HEK293T (cell line): ENCODE measurements at regions not wholly inside any gene's neighbourhood (a gene's known extent, or its start where the extent isn't known, plus 50 kb on each side); places are given as distances from the start of the nearest gene placed in this dataset.

Experiments
- ARNT ChIP-seq: fragments of 450-650 bp; IDR thresholded peaks from 2 replicates; pipeline ENCODE4 v1.6.1; 2017; ENCODE audit warnings: mild to moderate bottlenecking
- BHLHE40 ChIP-seq: fragments of 450-650 bp; IDR thresholded peaks from 2 replicates; pipeline ENCODE4 v1.6.1; 2016; ENCODE audit warnings: mild to moderate bottlenecking, moderate library complexity, borderline replicate concordance
- ELF4 ChIP-seq: fragments of 450-650 bp; IDR thresholded peaks from 2 replicates; pipeline ENCODE4 v1.6.1; 2017; ENCODE audit warnings: antibody characterized with exemption
- FOXA1 ChIP-seq: fragments of 450-650 bp; IDR thresholded peaks from 2 replicates; pipeline ENCODE4 v1.6.1; 2016; ENCODE audit warnings: mild to moderate bottlenecking
- FOXM1 ChIP-seq: fragments of 450-650 bp; IDR thresholded peaks from 2 replicates; pipeline ENCODE4 v1.6.1; 2017; ENCODE audit warnings: mild to moderate bottlenecking, borderline replicate concordance
- L3MBTL2 ChIP-seq: fragments of 450-650 bp; conservative IDR thresholded peaks from 2 replicates; pipeline ENCODE4 v1.6.1; 2016; ENCODE audit warnings: mild to moderate bottlenecking
- LEF1 ChIP-seq: fragments of 450-650 bp; IDR thresholded peaks from 2 replicates; pipeline ENCODE4 v1.6.1; 2017; ENCODE audit warnings: mild to moderate bottlenecking, borderline replicate concordance
- SP1 ChIP-seq: fragments of 450-650 bp; IDR thresholded peaks from 2 replicates; pipeline ENCODE4 v1.6.1; 2017
- TARDBP ChIP-seq: fragments of 450-650 bp; IDR thresholded peaks from 2 replicates; pipeline ENCODE4 v1.6.1; 2016
- ZNF384 ChIP-seq: fragments of 450-650 bp; IDR thresholded peaks from 2 replicates; pipeline ENCODE4 v1.6.1; 2016

- no peak for TF ChIP-seq FOXM1
- no peak for TF ChIP-seq TARDBP
- no peak for TF ChIP-seq ARNT
- TF ChIP-seq LEF1 = no peak
- no peak for TF ChIP-seq FOXA1
- TF ChIP-seq ZNF384 = no peak
- TF ChIP-seq L3MBTL2 = no peak
- TF ChIP-seq SP1 = no peak
- no peak for TF ChIP-seq BHLHE40
- no peak for TF ChIP-seq ELF4
Measured at GRCh38 chr12:58470266-58471010, 449.9 kb downstream of the LRIG3 start.
